ENCODE measurements at regions not wholly inside any gene's neighbourhood (a gene's known extent, or its start where the extent isn't known, plus 50 kb on each side); places are given as distances from the start of the nearest gene placed in this dataset.

- DNase-seq (ENCODE audit: insufficient read length, low spot score) (no peak), FAIRE-seq (no peak)
- TF ChIP-seq PAX5 (IDR thresholded peaks at IDR 0.05; ENCODE audit: insufficient read depth, low read length, severe bottlenecking) (no peak), SPI1 (IDR thresholded peaks at IDR 0.05; ENCODE audit: low read depth, low read length) (no peak), TAF1 (IDR thresholded peaks at IDR 0.05; ENCODE audit: low read depth, low read length) (no peak), POU2F2 (IDR thresholded peaks at IDR 0.05; ENCODE audit: low read depth, low read length) (no peak), POLR2AphosphoS5 (IDR thresholded peaks at IDR 0.05; ENCODE audit: low read depth, low read length) (no peak), POLR2A (IDR thresholded peaks at IDR 0.05; ENCODE audit: low read depth, low read length) (no peak)
Measured at GRCh38 chr20:10724449-10725173, 50.8 kb upstream of the JAG1 start.

DNA sequence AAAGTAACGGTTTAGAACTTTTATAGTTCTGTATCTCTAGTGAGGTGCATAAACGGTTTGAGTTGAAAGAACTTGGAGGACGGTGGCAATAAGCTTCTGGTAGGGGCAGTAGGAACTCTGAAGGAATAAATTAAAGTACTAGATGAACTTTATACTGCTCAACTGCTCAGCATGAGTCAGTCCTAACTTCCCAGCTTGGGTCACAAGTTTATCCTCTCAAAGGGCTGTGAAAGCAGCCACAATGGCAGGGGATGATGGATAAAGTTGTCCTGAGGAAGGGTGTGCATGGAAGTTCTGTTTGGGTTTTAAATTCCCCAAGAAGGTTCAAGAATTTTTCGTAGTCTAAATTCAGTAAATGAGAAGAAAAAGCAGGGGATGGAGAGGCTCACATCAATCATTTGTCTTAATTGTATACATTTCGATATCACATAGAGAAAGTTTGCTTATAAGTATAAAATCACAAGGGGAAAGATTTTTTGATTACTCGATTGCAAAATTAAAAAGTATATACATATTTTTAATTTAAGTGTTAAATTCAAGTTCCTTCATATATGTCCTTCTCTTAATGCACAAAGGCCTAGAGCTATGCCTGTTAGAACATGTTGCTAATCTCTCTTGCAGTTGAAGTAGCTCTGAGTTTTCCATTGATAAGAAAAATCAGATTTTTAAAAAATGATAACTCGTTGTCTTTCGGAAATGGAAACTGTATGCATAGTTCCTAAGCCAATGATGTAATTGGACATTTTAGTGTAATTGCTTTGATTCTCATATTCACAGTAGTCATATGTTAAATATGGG lies 55.3 kb upstream of the JAG1 start:
- TF ChIP-seq PAX5 (IDR thresholded peaks at IDR 0.05; ENCODE audit: insufficient read depth, low read length, severe bottlenecking) (no peak), TAF1 (IDR thresholded peaks at IDR 0.05; ENCODE audit: low read depth, low read length) (no peak), POLR2A (IDR thresholded peaks at IDR 0.05; ENCODE audit: low read depth, low read length) (no peak), POU2F2 (IDR thresholded peaks at IDR 0.05; ENCODE audit: low read depth, low read length) (no peak), SPI1 (IDR thresholded peaks at IDR 0.05; ENCODE audit: low read depth, low read length) (no peak), POLR2AphosphoS5 (IDR thresholded peaks at IDR 0.05; ENCODE audit: low read depth, low read length) (no peak)
- no peak for DNase-seq (ENCODE audit: insufficient read length, low spot score)
- FAIRE-seq, result no peak

GRCh38 chr20:10729785-10730184 lies 56.0 kb upstream of the JAG1 start:
- no peak for FAIRE-seq
- no peak for TF ChIP-seq SPI1 (IDR thresholded peaks at IDR 0.05; ENCODE audit: low read depth, low read length)
- no peak for TF ChIP-seq TAF1 (IDR thresholded peaks at IDR 0.05; ENCODE audit: low read depth, low read length)
- TF ChIP-seq POLR2AphosphoS5 (IDR thresholded peaks at IDR 0.05; ENCODE audit: low read depth, low read length), result no peak
- no peak for TF ChIP-seq POU2F2 (IDR thresholded peaks at IDR 0.05; ENCODE audit: low read depth, low read length)
- TF ChIP-seq POLR2A (IDR thresholded peaks at IDR 0.05; ENCODE audit: low read depth, low read length), result no peak
- no peak for TF ChIP-seq PAX5 (IDR thresholded peaks at IDR 0.05; ENCODE audit: insufficient read depth, low read length, severe bottlenecking)
- DNase-seq (ENCODE audit: insufficient read length, low spot score), result no peak

DNA sequence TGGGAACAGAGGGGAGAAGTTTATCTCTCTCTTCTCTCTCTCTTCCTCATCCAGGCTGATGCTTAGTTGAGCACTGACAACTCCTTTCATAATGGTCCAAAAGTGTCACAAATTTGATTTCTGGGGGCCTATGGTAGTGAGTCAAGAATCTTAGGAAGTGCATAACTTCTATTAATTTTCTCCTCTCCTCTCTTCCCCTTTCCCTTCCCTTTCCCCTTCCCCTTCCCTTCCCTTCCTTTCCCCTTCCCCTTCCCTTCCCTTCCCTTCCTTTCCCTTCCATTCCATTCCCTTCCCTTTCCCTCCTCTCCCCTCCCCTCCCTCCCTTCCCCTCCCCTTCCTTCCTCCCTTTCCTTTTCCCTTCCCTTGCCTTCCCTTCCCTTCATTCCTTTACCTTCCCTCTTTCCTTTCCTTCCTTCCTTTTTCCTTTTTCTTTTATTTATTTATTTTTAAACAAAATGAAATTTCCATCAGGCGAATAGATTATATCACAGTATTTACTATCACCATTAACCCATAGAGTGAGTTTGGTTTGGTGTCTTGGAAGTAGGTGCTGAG lies 56.9 kb upstream of the JAG1 start:
- DNase-seq (ENCODE audit: insufficient read length, low spot score) (no peak), FAIRE-seq (no peak)
- no peak for TF ChIP-seq PAX5 (IDR thresholded peaks at IDR 0.05; ENCODE audit: insufficient read depth, low read length, severe bottlenecking)
- TF ChIP-seq POLR2AphosphoS5 (IDR thresholded peaks at IDR 0.05; ENCODE audit: low read depth, low read length), result no peak
- no peak for TF ChIP-seq POLR2A (IDR thresholded peaks at IDR 0.05; ENCODE audit: low read depth, low read length)
- TF ChIP-seq POU2F2 (IDR thresholded peaks at IDR 0.05; ENCODE audit: low read depth, low read length), result no peak
- TF ChIP-seq TAF1 (IDR thresholded peaks at IDR 0.05; ENCODE audit: low read depth, low read length), result no peak
- TF ChIP-seq SPI1 (IDR thresholded peaks at IDR 0.05; ENCODE audit: low read depth, low read length), result no peak

GRCh38 chr20:10731190-10731965 lies 57.6 kb upstream of the JAG1 start:
- FAIRE-seq (no peak), DNase-seq (ENCODE audit: insufficient read length, low spot score) (no peak)
- TF ChIP-seq TAF1 (IDR thresholded peaks at IDR 0.05; ENCODE audit: low read depth, low read length), result no peak

DNA sequence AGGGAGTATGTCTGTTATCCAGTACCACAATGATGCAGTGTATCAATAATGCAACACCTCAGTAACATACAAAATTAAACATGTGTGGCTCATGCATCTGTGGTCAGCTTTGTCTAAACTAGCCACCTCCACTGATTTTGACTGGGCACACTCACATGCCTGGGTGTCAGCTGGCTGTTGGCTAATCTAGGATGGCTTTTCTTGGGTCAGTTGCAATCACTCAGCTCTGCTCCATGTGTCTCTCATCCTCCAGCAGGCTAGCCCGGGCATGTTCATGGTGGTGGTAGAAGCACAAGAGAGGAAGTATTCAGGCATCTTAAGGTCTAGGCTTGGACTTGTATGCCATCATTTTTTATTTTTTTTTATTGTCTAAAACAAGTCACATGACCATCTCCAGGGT lies 59.3 kb upstream of the JAG1 start:
- FAIRE-seq (no peak), DNase-seq (ENCODE audit: insufficient read length, low spot score) (no peak)
- TF ChIP-seq POLR2A (IDR thresholded peaks at IDR 0.05; ENCODE audit: low read depth, low read length), result no peak

GRCh38 chr20:10735195-10735949 lies 61.6 kb upstream of the JAG1 start:
- no peak for TF ChIP-seq SPI1 (IDR thresholded peaks at IDR 0.05; ENCODE audit: low read depth, low read length)
- no peak for TF ChIP-seq POLR2AphosphoS5 (IDR thresholded peaks at IDR 0.05; ENCODE audit: low read depth, low read length)
- no peak for TF ChIP-seq POU2F2 (IDR thresholded peaks at IDR 0.05; ENCODE audit: low read depth, low read length)
- TF ChIP-seq POLR2A (IDR thresholded peaks at IDR 0.05; ENCODE audit: low read depth, low read length), result no peak
- no peak for DNase-seq (ENCODE audit: insufficient read length, low spot score)
- FAIRE-seq, result no peak

- DNase-seq (ENCODE audit: insufficient read length, low spot score) (no peak), FAIRE-seq (no peak)
- no peak for TF ChIP-seq POU2F2 (IDR thresholded peaks at IDR 0.05; ENCODE audit: low read depth, low read length)
- TF ChIP-seq POLR2AphosphoS5 (IDR thresholded peaks at IDR 0.05; ENCODE audit: low read depth, low read length), result no peak
- TF ChIP-seq PAX5 (IDR thresholded peaks at IDR 0.05; ENCODE audit: insufficient read depth, low read length, severe bottlenecking), result no peak
- TF ChIP-seq SPI1 (IDR thresholded peaks at IDR 0.05; ENCODE audit: low read depth, low read length), result no peak
- TF ChIP-seq POLR2A (IDR thresholded peaks at IDR 0.05; ENCODE audit: low read depth, low read length), result no peak
- TF ChIP-seq TAF1 (IDR thresholded peaks at IDR 0.05; ENCODE audit: low read depth, low read length), result no peak
Measured at GRCh38 chr20:10739134-10739533, 65.3 kb upstream of the JAG1 start.

DNA sequence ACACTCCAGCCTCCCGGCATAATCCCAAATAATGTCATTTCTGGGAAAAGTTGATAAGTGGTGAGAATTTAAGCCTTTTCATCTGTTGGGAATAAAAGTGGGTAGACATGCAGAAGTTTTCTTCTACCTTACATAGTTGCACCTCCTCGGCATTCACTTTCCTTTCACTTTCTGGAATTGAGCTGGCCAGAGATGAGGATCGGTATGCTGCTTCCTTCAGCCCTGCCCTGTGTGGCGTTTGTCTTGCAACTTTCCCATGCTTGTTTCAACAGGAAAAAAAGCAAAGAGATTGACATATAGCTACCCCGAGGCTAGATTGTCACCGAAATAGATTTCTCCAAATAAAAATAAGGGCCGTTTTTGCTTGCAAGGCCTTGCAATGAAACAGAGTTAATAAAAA lies 65.8 kb upstream of the JAG1 start:
- FAIRE-seq, result no peak
- TF ChIP-seq SPI1 (IDR thresholded peaks at IDR 0.05; ENCODE audit: low read depth, low read length), result no peak
- DNase-seq (ENCODE audit: insufficient read length, low spot score), result no peak
